ENCODE measurements at regions not wholly inside any gene's neighbourhood (a gene's known extent, or its start where the extent isn't known, plus 50 kb on each side); places are given as distances from the start of the nearest gene placed in this dataset.
"Not testable (repeated sequence)": the region's sequence is repeated elsewhere in the genome, so short reads cannot be mapped to it uniquely, and the experiment has no call there.

- no peak for DNase-seq (ENCODE audit: low read depth in 2 of 2)
Observed at GRCh38 chr1:102529446-102529845, 532.7 kb upstream of the OLFM3 start.

- DNase-seq (ENCODE audit: low read depth in 2 of 2) = no peak
Observed at GRCh38 chr1:102500758-102501157, 504.0 kb upstream of the OLFM3 start.

- no peak for DNase-seq (ENCODE audit: low read depth in 2 of 2)
Observed at GRCh38 chr1:102498929-102499328, 502.2 kb upstream of the OLFM3 start.

GRCh38 chr1:102497810-102498209, 501.1 kb upstream of the OLFM3 start:
- DNase-seq (ENCODE audit: low read depth in 2 of 2) = not testable (repeated sequence)

GRCh38 chr1:102472520-102472919, 475.8 kb upstream of the OLFM3 start:
- DNase-seq (ENCODE audit: low read depth in 2 of 2) = no peak

GRCh38 chr1:102470767-102471166, 474.0 kb upstream of the OLFM3 start:
- DNase-seq (ENCODE audit: low read depth in 2 of 2) = no peak

GRCh38 chr1:102466487-102466886, 469.8 kb upstream of the OLFM3 start:
- DNase-seq (ENCODE audit: low read depth in 2 of 2) = no peak

- DNase-seq (ENCODE audit: low read depth in 2 of 2) = no peak
Observed at GRCh38 chr1:102463328-102463727, 466.6 kb upstream of the OLFM3 start.

GRCh38 chr1:102442317-102442716, 445.6 kb upstream of the OLFM3 start:
- not testable (repeated sequence) for DNase-seq (ENCODE audit: low read depth in 2 of 2)

GRCh38 chr1:102435483-102435882, 438.8 kb upstream of the OLFM3 start:
- DNase-seq (ENCODE audit: low read depth in 2 of 2) = no peak

GRCh38 chr1:102434421-102434820, 437.7 kb upstream of the OLFM3 start:
- no peak for DNase-seq (ENCODE audit: low read depth in 2 of 2)

GRCh38 chr1:102431253-102431652, 434.5 kb upstream of the OLFM3 start:
- DNase-seq (ENCODE audit: low read depth in 2 of 2) = no peak

GRCh38 chr1:102420034-102420433, 423.3 kb upstream of the OLFM3 start:
- no peak for DNase-seq (ENCODE audit: low read depth in 2 of 2)

Measured in fibroblast of skin of left biceps (primary cell).